Osteoblast (primary cell): ENCODE measurements at regions not wholly inside any gene's neighbourhood (a gene's known extent, or its start where the extent isn't known, plus 50 kb on each side); places are given as distances from the start of the nearest gene placed in this dataset.

ENCODE experiments used
- DNase-seq: peaks from one replicate; pipeline ENCODE4 v3.0.0; 2011; ENCODE audit warnings: low spot score, mixed read lengths; ENCODE audit not compliant: insufficient read length; ENCODE audit errors: missing footprints
- H2AFZ ChIP-seq: 2 replicates; pipeline ENCODE4 v1.6.0; 2011; ENCODE audit warnings: mild to moderate bottlenecking, low read length
- H3K27ac ChIP-seq: 2 replicates; pipeline ENCODE4 v1.5.1; 2011; ENCODE audit warnings: mild to moderate bottlenecking, low read depth, low read length, moderate library complexity
- H3K27me3 ChIP-seq: 2 replicates; pipeline ENCODE4 v1.6.0; 2012; ENCODE audit warnings: mild to moderate bottlenecking, control low read depth, inconsistent platforms, low read length, moderate library complexity; ENCODE audit not compliant: insufficient read depth
- H3K36me3 ChIP-seq: 2 replicates; pipeline ENCODE4 v1.5.1; 2011; ENCODE audit warnings: mild to moderate bottlenecking, low read length, control low read depth, moderate library complexity; ENCODE audit not compliant: insufficient read depth
- H3K4me1 ChIP-seq: 2 replicates; pipeline ENCODE4 v1.5.1; 2011; ENCODE audit warnings: mild to moderate bottlenecking, low read length, control low read depth, moderate library complexity; ENCODE audit not compliant: insufficient read depth
- H3K4me2 ChIP-seq: 2 replicates; pipeline ENCODE4 v1.6.0; 2011; ENCODE audit warnings: mild to moderate bottlenecking, low read length; ENCODE audit not compliant: insufficient read depth
- H3K4me3 ChIP-seq: fragments of 200-600 bp; sonication (generic); 3 replicates; pipeline ENCODE4 v1.5.1; 2012; ENCODE audit warnings: mild to moderate bottlenecking, low read length, inconsistent platforms; ENCODE audit not compliant: insufficient read depth
- H3K79me2 ChIP-seq: 2 replicates; pipeline ENCODE4 v1.6.0; 2012; ENCODE audit warnings: mild to moderate bottlenecking, low read length, control low read depth, inconsistent platforms; ENCODE audit not compliant: insufficient read depth
- H3K9me3 ChIP-seq: 2 replicates; pipeline ENCODE4 v1.5.1; 2011; ENCODE audit warnings: low read depth, low read length, control low read depth
- H4K20me1 ChIP-seq: 2 replicates; pipeline ENCODE4 v1.6.0; 2012; ENCODE audit warnings: mild to moderate bottlenecking, low read length, control low read depth; ENCODE audit not compliant: insufficient read depth
- TF ChIP-seq, protein P1 (sequence below): IDR thresholded peaks from 2 replicates; pipeline ENCODE4 v1.5.1; 2011; ENCODE audit warnings: mild to moderate bottlenecking, low read depth, low read length, moderate library complexity; ENCODE audit errors: extremely low read depth

DNA sequence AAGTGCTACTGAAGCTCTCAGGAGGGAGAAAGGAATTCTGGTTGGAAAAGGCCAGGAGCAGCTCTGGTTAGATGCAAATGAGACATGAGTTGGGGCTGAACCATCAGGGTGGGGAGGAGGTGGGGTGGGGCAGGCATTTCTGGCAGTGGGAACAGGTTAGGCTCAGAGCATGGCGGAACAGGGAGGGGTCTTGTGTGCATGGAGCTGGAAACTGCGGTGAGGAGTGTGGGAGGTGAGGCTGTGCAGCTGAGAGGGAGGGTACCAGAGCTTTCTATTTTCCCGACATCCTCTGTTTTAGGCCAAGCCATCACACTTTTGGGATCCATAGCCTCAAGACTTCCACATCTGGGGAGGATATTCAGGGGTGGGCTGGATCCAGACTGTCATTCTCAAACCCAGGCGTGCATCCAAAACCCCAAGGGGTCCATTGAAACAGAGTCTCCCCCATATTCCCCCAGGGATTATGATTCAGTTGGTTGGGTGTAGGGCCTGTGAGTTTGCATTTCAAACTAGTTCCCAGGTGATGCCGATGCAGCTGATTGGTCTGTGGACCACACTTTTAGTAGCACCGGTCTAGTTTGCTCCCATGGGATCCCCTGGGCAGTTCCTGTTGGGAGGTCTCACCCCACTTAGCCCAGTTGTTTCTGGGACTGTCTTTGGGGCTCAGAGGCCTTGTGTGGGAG lies 100.9 kb upstream of the TLE3 start:
- no peak for DNase-seq
- H3K4me2 ChIP-seq = no peak overlapping the region
- H3K4me1 ChIP-seq = peaks cover 16% of the 10 kb centered on the region
- no peaks in the 10 kb centered on the region for H3K9me3 ChIP-seq
- no peak overlapping the region for H3K27ac ChIP-seq
- H3K79me2 ChIP-seq = no peaks in the 10 kb centered on the region
- H4K20me1 ChIP-seq = no peaks in the 10 kb centered on the region
- H3K4me3 ChIP-seq = no peak overlapping the region
- H2AFZ ChIP-seq = no peak overlapping the region
- H3K36me3 ChIP-seq = no peaks in the 10 kb centered on the region
- peaks cover 16% of the 10 kb centered on the region for H3K27me3 ChIP-seq
- TF ChIP-seq, protein P1, sequence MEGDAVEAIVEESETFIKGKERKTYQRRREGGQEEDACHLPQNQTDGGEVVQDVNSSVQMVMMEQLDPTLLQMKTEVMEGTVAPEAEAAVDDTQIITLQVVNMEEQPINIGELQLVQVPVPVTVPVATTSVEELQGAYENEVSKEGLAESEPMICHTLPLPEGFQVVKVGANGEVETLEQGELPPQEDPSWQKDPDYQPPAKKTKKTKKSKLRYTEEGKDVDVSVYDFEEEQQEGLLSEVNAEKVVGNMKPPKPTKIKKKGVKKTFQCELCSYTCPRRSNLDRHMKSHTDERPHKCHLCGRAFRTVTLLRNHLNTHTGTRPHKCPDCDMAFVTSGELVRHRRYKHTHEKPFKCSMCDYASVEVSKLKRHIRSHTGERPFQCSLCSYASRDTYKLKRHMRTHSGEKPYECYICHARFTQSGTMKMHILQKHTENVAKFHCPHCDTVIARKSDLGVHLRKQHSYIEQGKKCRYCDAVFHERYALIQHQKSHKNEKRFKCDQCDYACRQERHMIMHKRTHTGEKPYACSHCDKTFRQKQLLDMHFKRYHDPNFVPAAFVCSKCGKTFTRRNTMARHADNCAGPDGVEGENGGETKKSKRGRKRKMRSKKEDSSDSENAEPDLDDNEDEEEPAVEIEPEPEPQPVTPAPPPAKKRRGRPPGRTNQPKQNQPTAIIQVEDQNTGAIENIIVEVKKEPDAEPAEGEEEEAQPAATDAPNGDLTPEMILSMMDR = no peak

DNA sequence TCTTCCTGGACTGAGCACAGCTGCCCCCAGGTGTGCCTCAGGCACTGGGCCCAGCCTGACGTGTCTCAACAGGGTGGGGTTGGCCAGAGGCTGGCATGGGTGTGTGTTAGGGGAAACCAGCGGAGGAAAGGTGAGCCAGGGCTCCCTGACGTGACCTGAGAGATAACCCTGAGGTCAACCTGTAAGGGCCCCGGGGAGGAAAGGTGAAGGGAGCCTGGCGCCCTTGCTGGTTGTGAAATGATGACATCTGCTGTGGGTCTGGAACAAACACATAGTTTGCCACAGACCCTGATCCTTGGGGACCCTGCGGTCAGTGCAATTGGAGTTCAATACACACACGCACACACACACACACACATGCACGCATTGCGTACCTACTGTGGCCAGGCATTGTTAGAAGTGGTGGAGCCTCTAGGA lies 100.2 kb upstream of the TLE3 start:
- peaks cover 16% of the 10 kb centered on the region for H3K4me1 ChIP-seq
- no peak overlapping the region for H3K27ac ChIP-seq
- no peaks in the 10 kb centered on the region for H3K36me3 ChIP-seq
- H3K9me3 ChIP-seq = no peaks in the 10 kb centered on the region
- H3K4me2 ChIP-seq = no peak overlapping the region
- H2AFZ ChIP-seq = no peak overlapping the region
- peaks cover 20% of the 10 kb centered on the region for H3K27me3 ChIP-seq
- no peaks in the 10 kb centered on the region for H4K20me1 ChIP-seq
- DNase-seq = no peak
- H3K4me3 ChIP-seq = no peak overlapping the region
- TF ChIP-seq, protein P1 = no peak
- H3K79me2 ChIP-seq = no peaks in the 10 kb centered on the region

DNA sequence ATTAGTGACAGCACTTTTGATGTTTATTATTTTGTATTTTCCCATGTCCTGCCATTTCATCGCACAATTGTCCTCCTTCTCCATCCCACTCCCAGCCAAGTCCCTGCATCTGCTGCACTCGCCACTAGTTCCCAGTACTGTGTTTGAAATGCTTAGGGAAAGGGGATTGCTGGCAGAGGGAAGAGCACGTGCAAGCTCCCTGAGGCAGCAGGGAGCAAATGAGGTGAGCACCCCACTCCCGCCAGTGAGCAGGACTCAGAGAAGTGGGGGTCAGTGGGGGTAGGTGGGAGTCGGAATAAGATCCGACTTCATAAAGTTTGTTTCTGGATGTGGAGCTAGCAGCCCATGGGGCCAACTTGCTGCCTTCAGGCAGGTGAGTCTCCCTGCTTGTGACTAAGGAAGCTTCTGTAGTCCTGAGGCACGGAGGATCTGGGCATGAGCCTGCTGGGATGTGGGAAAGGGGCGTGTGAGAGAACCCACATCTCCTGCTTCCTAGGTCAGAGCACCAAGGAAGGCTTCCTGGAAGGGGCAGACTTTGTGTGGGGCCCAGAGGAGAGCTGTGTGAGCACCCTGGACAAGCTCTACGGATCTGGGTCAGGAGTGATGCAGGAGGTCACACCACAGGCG lies 99.7 kb upstream of the TLE3 start:
- no peak overlapping the region for H3K4me3 ChIP-seq
- peaks cover 16% of the 10 kb centered on the region for H3K4me1 ChIP-seq
- TF ChIP-seq, protein P1 = no peak
- H3K79me2 ChIP-seq = no peaks in the 10 kb centered on the region
- peak; percentile 17 for DNase-seq
- H2AFZ ChIP-seq = no peak overlapping the region
- no peaks in the 10 kb centered on the region for H3K36me3 ChIP-seq
- no peak overlapping the region for H3K4me2 ChIP-seq
- H3K27ac ChIP-seq = no peak overlapping the region
- H4K20me1 ChIP-seq = no peaks in the 10 kb centered on the region
- peaks cover 21% of the 10 kb centered on the region for H3K27me3 ChIP-seq
- H3K9me3 ChIP-seq = no peaks in the 10 kb centered on the region
